ENCODE measurements at regions not wholly inside any gene's neighbourhood (a gene's known extent, or its start where the extent isn't known, plus 50 kb on each side); places are given as distances from the start of the nearest gene placed in this dataset.
A peak's percentile ranks its signal among the peaks of the same experiment; 100 is the strongest.

DNA sequence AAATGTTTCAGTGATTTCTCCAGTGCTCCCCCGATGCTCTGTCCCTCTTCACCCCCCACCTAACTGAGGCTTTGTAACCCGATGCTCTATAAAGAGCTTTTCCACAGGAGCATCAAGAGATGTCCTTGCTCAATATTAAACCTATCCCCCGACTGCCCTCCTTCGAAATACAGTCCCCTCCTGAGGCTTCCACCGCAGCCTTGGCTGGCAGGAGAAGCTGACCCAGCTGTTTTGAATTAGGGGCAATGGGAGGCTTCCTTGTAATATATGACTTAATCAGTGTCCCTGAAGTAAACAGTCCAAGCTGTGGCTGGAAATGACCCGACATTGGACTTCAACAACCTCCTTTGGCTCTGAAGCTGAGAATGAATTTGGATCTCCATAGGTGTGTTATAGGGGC is 62.4 kb downstream of the TMEM30B start:
- H3K4me3 ChIP-seq (ENCODE audit: low read length), result no peak overlapping the region
- no peak for TF ChIP-seq CTCF (IDR thresholded peaks at IDR 0.05; ENCODE audit: insufficient read depth, low read depth, low read length, missing control alignments)
- DNase-seq (ENCODE audit: low read depth), result no peak

DNA sequence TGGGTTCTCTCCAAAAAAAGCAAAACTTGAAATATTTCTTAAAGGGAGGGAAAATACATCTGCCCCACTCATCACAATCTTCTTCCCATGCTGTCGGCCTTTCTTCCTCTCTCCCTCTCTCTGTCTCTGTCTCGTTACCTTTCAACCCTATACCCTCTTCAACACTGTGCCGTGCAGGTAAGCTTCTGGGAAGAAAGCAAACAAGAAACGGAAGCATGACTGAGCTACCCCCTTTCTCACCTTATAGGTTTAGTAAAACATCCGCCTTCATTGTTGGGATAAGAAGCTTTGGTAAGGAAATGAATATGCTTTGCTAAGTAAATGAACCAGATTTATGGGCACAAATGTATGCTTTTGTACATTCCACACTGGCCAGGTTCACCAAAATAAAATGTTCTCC is 63.0 kb downstream of the TMEM30B start:
- no peak for TF ChIP-seq CTCF (IDR thresholded peaks at IDR 0.05; ENCODE audit: insufficient read depth, low read depth, low read length, missing control alignments)
- DNase-seq (ENCODE audit: low read depth), result peak; percentile 31
- H3K4me3 ChIP-seq (ENCODE audit: low read length), result no peak overlapping the region

DNA sequence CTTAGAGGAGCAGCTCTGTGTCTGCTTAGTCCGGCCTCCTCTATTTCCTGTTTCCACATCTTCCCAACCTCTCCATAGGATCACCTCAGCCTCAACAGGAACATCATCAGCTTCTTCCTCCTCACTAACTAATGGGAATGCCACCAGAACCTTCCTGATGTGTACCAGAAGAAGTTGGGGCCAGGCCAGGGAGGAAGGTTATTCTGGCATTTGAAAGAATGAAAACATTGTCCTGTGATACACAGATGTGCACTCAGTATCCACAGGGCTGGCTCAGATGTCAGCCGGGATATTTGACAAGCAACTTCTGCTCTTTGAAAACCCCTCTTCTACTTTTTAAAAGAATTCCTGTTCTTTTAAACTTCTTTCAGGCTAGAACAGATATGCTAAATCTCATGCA is 63.6 kb downstream of the TMEM30B start:
- DNase-seq (ENCODE audit: low read depth), result no peak
- no peak overlapping the region for H3K4me3 ChIP-seq (ENCODE audit: low read length)
- no peak for TF ChIP-seq CTCF (IDR thresholded peaks at IDR 0.05; ENCODE audit: insufficient read depth, low read depth, low read length, missing control alignments)

GRCh38 chr14:61215222-61216020 is 65.7 kb downstream of the TMEM30B start:
- no peak for DNase-seq (ENCODE audit: low read depth)
- H3K4me3 ChIP-seq (ENCODE audit: low read length), result no peak overlapping the region
- no peak for TF ChIP-seq CTCF (IDR thresholded peaks at IDR 0.05; ENCODE audit: insufficient read depth, low read depth, low read length, missing control alignments)

DNA sequence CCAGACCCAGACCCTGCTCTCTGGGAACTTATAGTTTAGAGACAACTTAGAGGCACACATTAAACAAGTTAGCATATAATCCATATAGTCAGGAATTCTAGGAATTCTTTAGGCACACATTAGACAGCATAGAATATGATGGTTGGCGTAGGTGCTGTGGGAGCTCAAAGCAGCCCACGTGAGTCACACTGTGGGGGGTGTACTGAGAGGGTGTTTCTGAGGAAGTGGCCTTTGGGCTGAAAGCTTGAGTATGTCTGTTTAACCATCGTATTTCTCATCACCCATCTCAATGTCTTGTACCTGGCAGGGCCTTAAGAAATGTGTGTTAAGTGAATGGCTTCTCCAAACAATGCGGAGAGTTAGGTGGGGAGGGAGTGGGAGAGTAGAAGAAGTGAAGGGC is 67.2 kb downstream of the TMEM30B start:
- no peak overlapping the region for H3K4me3 ChIP-seq (ENCODE audit: low read length)
- TF ChIP-seq CTCF (IDR thresholded peaks at IDR 0.05; ENCODE audit: insufficient read depth, low read depth, low read length, missing control alignments), result no peak
- DNase-seq (ENCODE audit: low read depth), result no peak

GRCh38 chr14:61213191-61213621 is 67.9 kb downstream of the TMEM30B start:
- no peak overlapping the region for H3K4me3 ChIP-seq (ENCODE audit: low read length)
- peak; percentile 27 for DNase-seq (ENCODE audit: low read depth)
- no peak for TF ChIP-seq CTCF (IDR thresholded peaks at IDR 0.05; ENCODE audit: insufficient read depth, low read depth, low read length, missing control alignments)

DNA sequence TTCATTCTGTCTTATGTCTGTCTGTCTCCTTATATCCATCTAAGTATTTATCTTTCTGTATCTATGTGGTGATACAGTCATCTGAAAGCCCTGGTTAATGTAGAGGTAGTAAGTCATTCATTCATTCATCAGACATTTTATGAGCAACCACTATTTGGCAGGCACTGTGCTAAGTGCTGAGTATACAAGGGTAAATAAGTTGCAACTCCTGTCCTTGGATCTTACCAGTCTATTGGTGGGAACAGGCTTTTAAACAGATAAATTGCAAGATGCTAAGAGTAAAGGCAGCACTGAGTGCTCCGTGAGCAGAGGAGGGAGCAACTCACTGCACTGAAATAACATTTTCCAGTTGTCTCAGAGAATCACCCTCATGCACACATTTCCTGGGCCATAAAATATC is 68.6 kb downstream of the TMEM30B start:
- no peak for TF ChIP-seq CTCF (IDR thresholded peaks at IDR 0.05; ENCODE audit: insufficient read depth, low read depth, low read length, missing control alignments)
- no peak for DNase-seq (ENCODE audit: low read depth)
- no peak overlapping the region for H3K4me3 ChIP-seq (ENCODE audit: low read length)

Measured in epithelial cell of esophagus (primary cell).